Esophagus (tissue), 2 donors: ENCODE measurements at regions not wholly inside any gene's neighbourhood (a gene's known extent, or its start where the extent isn't known, plus 50 kb on each side); places are given as distances from the start of the nearest gene placed in this dataset.

Experiments used
- H3K27ac ChIP-seq, 2 donors: one replicate each; pipeline ENCODE4 v1.5.1; 2013; ENCODE audit warnings: low read depth in 2 of 2, mild to moderate bottlenecking in 2 of 2, inconsistent platforms in 1 of 2, low read length in 1 of 2, moderate library complexity in 1 of 2
- H3K27me3 ChIP-seq, 2 donors: one replicate each; pipeline ENCODE4 v1.6.1; 2013; ENCODE audit warnings: low read length in 2 of 2, control low read depth in 1 of 2, mild to moderate bottlenecking in 1 of 2; ENCODE audit not compliant: insufficient read depth in 2 of 2, control insufficient read depth in 1 of 2
- H3K36me3 ChIP-seq, 2 donors: one replicate each; pipeline ENCODE4 v1.6.1; 2013; ENCODE audit warnings: low read length in 1 of 2; ENCODE audit not compliant: control insufficient read depth in 2 of 2, insufficient read depth in 2 of 2
- H3K4me1 ChIP-seq, 2 donors: one replicate each; pipeline ENCODE4 v1.6.1; 2013; ENCODE audit warnings: low read length in 1 of 2; ENCODE audit not compliant: control insufficient read depth in 2 of 2, insufficient read depth in 2 of 2
- H3K4me3 ChIP-seq, 2 donors: one replicate each; pipeline ENCODE4 v1.5.1; 2013; ENCODE audit warnings: low read length in 2 of 2, mild to moderate bottlenecking in 2 of 2, low read depth in 1 of 2, moderate library complexity in 1 of 2
- H3K9me3 ChIP-seq, 2 donors: one replicate each; pipeline ENCODE4 v1.6.1; 2013; ENCODE audit warnings: mild to moderate bottlenecking in 2 of 2, low read depth in 1 of 2, low read length in 1 of 2, moderate library complexity in 1 of 2; ENCODE audit not compliant: control insufficient read depth in 2 of 2, insufficient read depth in 1 of 2
- WGBS, 2 donors: extraction: QIAGEN DNeasy Blood & Tissue Kit; methylation state at CpG; one replicate each; pipeline ENCODE4 v1.1.7; 2013; 5-methylcytosine and 5-hydroxymethylcytosine counted together
- donor health status: healthy with polysubstance abuse.
- donor health status: Bipolar disorder and iron deficiency.

GRCh38 chr2:44110444-44110843 lies 58.2 kb upstream of the PPM1B start:
- H3K9me3 ChIP-seq, result no peaks in the 10 kb centered on the region
- H3K4me1 ChIP-seq, result no peaks in the 10 kb centered on the region
- WGBS, 2 donors, result 35 to 36% methylated on average over 2 of the region's 2 CpGs
- H3K4me3 ChIP-seq, result no peak overlapping the region
- no peaks in the 10 kb centered on the region for H3K36me3 ChIP-seq
- no peaks in the 10 kb centered on the region for H3K27me3 ChIP-seq
- no peak overlapping the region for H3K27ac ChIP-seq

- Histone ChIP-seq H3K9me3 (no peaks in the 10 kb centered on the region), H3K27me3 (no peaks in the 10 kb centered on the region), H3K4me1 (no peaks in the 10 kb centered on the region), H3K36me3 (no peaks in the 10 kb centered on the region), H3K27ac (no peak overlapping the region), H3K4me3 (no peak overlapping the region)
Measured at GRCh38 chr2:44112096-44112495, 56.6 kb upstream of the PPM1B start.

GRCh38 chr2:44116319-44116718 lies 52.4 kb upstream of the PPM1B start:
- 90 to 91% methylated on average over 3 of the region's 3 CpGs for WGBS, 2 donors
- H3K4me3 ChIP-seq, result no peak overlapping the region
- H3K4me1 ChIP-seq, result no peaks in the 10 kb centered on the region

GRCh38 chr2:44118257-44118656 lies 50.4 kb upstream of the PPM1B start:
- H3K27ac ChIP-seq, result no peak overlapping the region
- no peaks in the 10 kb centered on the region for H3K9me3 ChIP-seq
- WGBS, 2 donors, result 93% methylated on average over 10 of the region's 10 CpGs
- no peak overlapping the region for H3K4me3 ChIP-seq
- H3K36me3 ChIP-seq, result no peaks in the 10 kb centered on the region
- no peaks in the 10 kb centered on the region for H3K27me3 ChIP-seq
- H3K4me1 ChIP-seq, result no peaks in the 10 kb centered on the region

More at GRCh38 chr2:44116319-44116718, 52.4 kb upstream of the PPM1B start:
- Histone ChIP-seq H3K9me3 (no peaks in the 10 kb centered on the region), H3K27me3 (no peaks in the 10 kb centered on the region), H3K36me3 (no peaks in the 10 kb centered on the region), H3K27ac (no peak overlapping the region)
